ENCODE measurements at regions not wholly inside any gene's neighbourhood (a gene's known extent, or its start where the extent isn't known, plus 50 kb on each side); places are given as distances from the start of the nearest gene placed in this dataset.

DNA sequence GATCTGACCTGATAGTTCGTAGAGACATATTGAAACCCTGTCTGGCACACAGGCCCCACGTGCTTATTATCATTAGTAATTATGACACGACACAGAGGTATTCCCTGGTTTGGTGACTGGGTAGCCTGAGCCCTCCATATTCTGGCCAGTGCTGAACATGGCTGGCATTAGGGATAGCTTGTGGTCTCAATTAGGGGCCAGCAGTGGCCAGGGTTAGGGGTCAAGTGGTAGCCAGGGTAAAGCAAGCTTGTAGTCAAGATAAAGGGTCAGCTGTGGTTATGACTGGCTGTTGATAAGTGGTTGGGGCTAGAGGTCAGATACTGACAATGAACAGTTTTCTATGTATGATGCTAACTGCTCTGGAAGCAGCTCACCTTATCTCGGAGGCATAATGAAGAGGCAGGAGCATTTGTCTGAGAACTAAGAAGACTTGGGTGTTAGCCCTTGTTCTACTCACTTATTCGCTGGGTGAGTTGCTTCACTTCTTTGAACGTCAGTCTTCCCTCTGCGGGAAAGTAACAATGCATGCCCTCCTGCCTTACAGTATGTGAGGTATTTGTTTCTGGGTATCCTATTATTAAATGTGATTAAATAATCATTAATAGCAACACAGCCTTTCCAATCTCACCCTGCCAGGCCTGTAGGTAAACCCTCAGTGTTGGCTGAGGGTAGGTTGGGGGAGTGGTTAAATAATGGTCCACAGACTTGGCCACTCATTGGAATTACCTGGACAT, 66.7 kb downstream of the VEGFA start:
- Mint-ChIP-seq H3K4me3 (no peak overlapping the region), H3K36me3 (ENCODE audit: low read depth) (no peaks in the 10 kb centered on the region), H3K4me1 (ENCODE audit: low read depth) (no peaks in the 10 kb centered on the region), H3K27ac (no peak overlapping the region), H3K27me3 (ENCODE audit: low read depth) (peaks cover under 1% of the 10 kb centered on the region), H3K9me3 (no peaks in the 10 kb centered on the region)

All from T-helper 1 cell treated with Interleukin-12 subunit alpha and Interleukin-12 subunit beta and Interleukin-4 antibody, amounts not matched to agents 30 μg/mL and 1 μg/mL, for 36 hours (primary cell).